Vagina (tissue), 2 donors: ENCODE measurements at regions not wholly inside any gene's neighbourhood (a gene's known extent, or its start where the extent isn't known, plus 50 kb on each side); places are given as distances from the start of the nearest gene placed in this dataset.

ENCODE experiments used
- DNase-seq, 2 donors: peaks; one replicate each; pipeline ENCODE4 v3.0.0-alpha.2; 2017; ENCODE audit errors: extremely low spot score in 2 of 2
- H3K27ac ChIP-seq: fragments of 200-600 bp; sonication (generic); one replicate; pipeline ENCODE4 v1.5.1; 2019
- H3K27me3 ChIP-seq: fragments of 200-600 bp; sonication (generic); one replicate; pipeline ENCODE4 v1.5.1; 2019
- H3K36me3 ChIP-seq, 2 donors: fragments of 200-600 bp; sonication (generic); one replicate each; pipeline ENCODE4 v1.5.1; 2017 to 2019
- H3K4me1 ChIP-seq: fragments of 200-600 bp; sonication (generic); one replicate; pipeline ENCODE4 v1.5.1; 2019
- H3K4me3 ChIP-seq, 2 donors: fragments of 200-600 bp; sonication (generic); 1 replicate in 1 of 2; 2 replicates in 1 of 2; pipeline ENCODE4 v1.5.1; 2016 to 2019
- H3K9me3 ChIP-seq: fragments of 200-600 bp; sonication (generic); one replicate; pipeline ENCODE4 v1.5.1; 2019
- CTCF ChIP-seq, 3 experiments: fragments of 450-650 bp in 2 of 3; fragments of 200-600 bp in 1 of 3; sonication (generic) in 1 of 3; IDR thresholded peaks; one replicate each; pipeline ENCODE4 v1.5.1; 2017 to 2019; ENCODE audit warnings: antibody characterized with exemption in 3 of 3, mild to moderate bottlenecking in 2 of 3, moderate library complexity in 2 of 3
- POLR2A ChIP-seq, 2 donors: fragments of 450-650 bp; IDR thresholded peaks; one replicate each; pipeline ENCODE4 v1.6.1; 2017; ENCODE audit warnings: antibody characterized with exemption in 2 of 2, mild to moderate bottlenecking in 2 of 2, moderate library complexity in 2 of 2
- POLR2AphosphoS5 ChIP-seq, 2 donors: sonication (generic); formaldehyde crosslinking; IDR thresholded peaks; one replicate each; pipeline ENCODE4 v1.9.0; 2017; ENCODE audit warnings: antibody characterized with exemption in 2 of 2, mild to moderate bottlenecking in 2 of 2, low read depth in 1 of 2; ENCODE audit not compliant: insufficient read depth in 1 of 2
- intact Hi-C: fragments of 100-400 bp; cut with DNase I; formaldehyde crosslinking; loops from one replicate; pipeline ENCODE4 v1.15.1; 2023

- no peak for DNase-seq
- H3K4me1 ChIP-seq: peaks cover 15% of the 10 kb centered on the region
- TF ChIP-seq CTCF (IDR thresholded peaks at IDR 0.05) (no peak), POLR2A (IDR thresholded peaks at IDR 0.05) (no peak), POLR2AphosphoS5 (IDR thresholded peaks at IDR 0.05; ENCODE audit: insufficient read depth in 1 of 2, low read depth in 1 of 2) (no peak)
- no peak overlapping the region for H3K4me3 ChIP-seq
- no peaks in the 10 kb centered on the region for H3K36me3 ChIP-seq
- no peaks in the 10 kb centered on the region for H3K9me3 ChIP-seq
- no peaks in the 10 kb centered on the region for H3K27me3 ChIP-seq
- intact Hi-C loops: loop anchor here (10.0 kb wide), 1 partner anchor 1265 kb away; no protein-coding TSS in a partner anchor
- H3K27ac ChIP-seq: peak overlapping the region; percentile 42
Measured at GRCh38 chr21:15999741-16000140, 270.0 kb downstream of the USP25 start.

DNA sequence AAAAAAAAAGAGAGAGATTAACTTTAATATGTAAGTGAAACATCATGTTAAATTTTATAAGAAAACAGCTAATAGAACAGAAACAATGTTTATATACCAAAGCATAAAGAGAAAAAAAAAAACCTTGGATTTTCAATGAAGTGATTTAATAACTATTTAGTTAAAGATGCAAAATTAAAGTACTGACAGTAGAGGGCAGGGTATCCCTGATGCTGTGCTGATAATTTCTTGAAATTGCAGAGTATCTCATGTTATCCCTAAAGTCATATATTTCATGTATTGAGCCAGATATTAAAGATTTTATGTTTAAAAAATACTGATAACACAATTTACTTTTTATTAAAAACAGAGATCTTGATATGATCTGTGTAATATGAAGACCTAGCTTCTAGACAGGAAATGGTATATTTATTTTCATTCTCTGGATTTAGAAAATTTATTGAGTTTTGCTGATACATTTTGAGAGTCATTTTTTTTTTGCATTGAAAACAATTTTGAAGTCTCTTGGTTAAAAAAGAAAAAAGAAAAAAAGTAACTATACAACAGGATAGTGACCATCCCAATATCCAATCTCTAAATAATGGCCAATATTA lies 273.2 kb downstream of the USP25 start:
- no peak for DNase-seq
- peaks cover 10% of the 10 kb centered on the region for H3K4me1 ChIP-seq
- H3K9me3 ChIP-seq: no peaks in the 10 kb centered on the region
- TF ChIP-seq CTCF (IDR thresholded peaks at IDR 0.05) (peak in 2 of 3 experiments; percentile 48 to 56), POLR2A (IDR thresholded peaks at IDR 0.05) (no peak), POLR2AphosphoS5 (IDR thresholded peaks at IDR 0.05; ENCODE audit: insufficient read depth in 1 of 2, low read depth in 1 of 2) (no peak)
- no peaks in the 10 kb centered on the region for H3K27me3 ChIP-seq
- intact Hi-C loops: loop anchor here (10.0 kb wide), 1 partner anchor 1262 kb away; no protein-coding TSS in a partner anchor
- H3K4me3 ChIP-seq: no peak overlapping the region
- no peak overlapping the region for H3K27ac ChIP-seq
- H3K36me3 ChIP-seq: no peaks in the 10 kb centered on the region

- H3K4me3 ChIP-seq: no peak overlapping the region
- no peaks in the 10 kb centered on the region for H3K36me3 ChIP-seq
- peaks cover 10% of the 10 kb centered on the region for H3K4me1 ChIP-seq
- intact Hi-C loops: loop anchor here (10.0 kb wide), 1 partner anchor 1261 kb away; no protein-coding TSS in a partner anchor
- no peak for TF ChIP-seq POLR2A (IDR thresholded peaks at IDR 0.05)
- no peak for TF ChIP-seq CTCF (IDR thresholded peaks at IDR 0.05)
- TF ChIP-seq POLR2AphosphoS5 (IDR thresholded peaks at IDR 0.05; ENCODE audit: insufficient read depth in 1 of 2, low read depth in 1 of 2): no peak
- no peaks in the 10 kb centered on the region for H3K27me3 ChIP-seq
- DNase-seq: no peak
- H3K27ac ChIP-seq: no peak overlapping the region
- H3K9me3 ChIP-seq: no peaks in the 10 kb centered on the region
Measured at GRCh38 chr21:16004086-16004485, 274.3 kb downstream of the USP25 start.

GRCh38 chr21:16004523-16004922 lies 274.7 kb downstream of the USP25 start:
- Histone ChIP-seq H3K27ac (no peak overlapping the region), H3K4me1 (peaks cover 7% of the 10 kb centered on the region), H3K27me3 (no peaks in the 10 kb centered on the region), H3K9me3 (no peaks in the 10 kb centered on the region), H3K36me3 (no peaks in the 10 kb centered on the region), H3K4me3 (no peak overlapping the region)
- TF ChIP-seq CTCF (IDR thresholded peaks at IDR 0.05) (no peak), POLR2A (IDR thresholded peaks at IDR 0.05) (no peak), POLR2AphosphoS5 (IDR thresholded peaks at IDR 0.05; ENCODE audit: insufficient read depth in 1 of 2, low read depth in 1 of 2) (no peak)
- no peak for DNase-seq
- intact Hi-C loops: loop anchor here (10.0 kb wide), 1 partner anchor 1260 kb away; no protein-coding TSS in a partner anchor

DNA sequence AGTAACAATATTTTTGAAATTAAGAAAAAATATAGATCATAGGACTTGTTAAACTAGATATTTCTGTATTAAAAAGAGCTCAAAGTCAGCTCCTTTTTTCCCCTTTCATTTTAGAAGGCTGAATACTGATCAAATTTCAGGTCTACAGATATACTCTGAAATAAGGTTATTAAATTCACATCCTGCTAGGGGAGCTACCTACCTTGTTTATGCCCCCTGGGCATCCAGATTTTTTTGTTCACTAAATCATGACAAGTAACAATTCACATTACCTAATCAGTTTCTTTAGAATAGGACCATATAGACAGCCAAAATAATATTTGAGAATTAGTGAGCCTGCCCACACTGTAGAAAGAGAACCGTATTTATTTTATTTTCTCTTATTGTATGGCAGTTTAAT lies 276.2 kb downstream of the USP25 start:
- H3K4me3 ChIP-seq: no peak overlapping the region
- H3K4me1 ChIP-seq: no peaks in the 10 kb centered on the region
- DNase-seq: no peak
- no peaks in the 10 kb centered on the region for H3K36me3 ChIP-seq
- no peaks in the 10 kb centered on the region for H3K27me3 ChIP-seq
- H3K27ac ChIP-seq: no peak overlapping the region
- no peak for TF ChIP-seq CTCF (IDR thresholded peaks at IDR 0.05)
- TF ChIP-seq POLR2A (IDR thresholded peaks at IDR 0.05): no peak
- TF ChIP-seq POLR2AphosphoS5 (IDR thresholded peaks at IDR 0.05; ENCODE audit: insufficient read depth in 1 of 2, low read depth in 1 of 2): no peak
- H3K9me3 ChIP-seq: no peaks in the 10 kb centered on the region
- intact Hi-C loops: loop anchor here (10.0 kb wide), 1 partner anchor 1259 kb away; no protein-coding TSS in a partner anchor
